NB4 (cell line): ENCODE measurements at regions not wholly inside any gene's neighbourhood (a gene's known extent, or its start where the extent isn't known, plus 50 kb on each side); places are given as distances from the start of the nearest gene placed in this dataset.

Source experiments
- DNase-seq: peaks from one replicate; pipeline ENCODE4 v3.0.0; 2010; ENCODE audit warnings: low read depth
- H3K4me3 ChIP-seq: one replicate; pipeline ENCODE4 v1.5.1; 2011; ENCODE audit warnings: mild to moderate bottlenecking, low read depth, low read length, moderate library complexity
- MYC ChIP-seq: IDR thresholded peaks from 2 replicates; pipeline ENCODE4 v1.6.1; 2011; ENCODE audit warnings: low read depth, low read length
- POLR2A ChIP-seq: IDR thresholded peaks from 2 replicates; pipeline ENCODE4 v1.6.1; 2011; ENCODE audit warnings: mild to moderate bottlenecking; ENCODE audit not compliant: insufficient read length; ENCODE audit errors: extremely low read depth
- TF ChIP-seq, protein P1 (sequence below): IDR thresholded peaks from 2 replicates; pipeline ENCODE4 v1.6.1; 2011; ENCODE audit warnings: low read depth, low read length
- TF ChIP-seq, protein P2 (sequence below): IDR thresholded peaks from one replicate; pipeline ENCODE4 v1.5.1; 2012; ENCODE audit warnings: low read depth, low read length

- no peak for DNase-seq
- H3K4me3 ChIP-seq = no peak overlapping the region
- TF ChIP-seq POLR2A = no peak
- TF ChIP-seq, protein P1, sequence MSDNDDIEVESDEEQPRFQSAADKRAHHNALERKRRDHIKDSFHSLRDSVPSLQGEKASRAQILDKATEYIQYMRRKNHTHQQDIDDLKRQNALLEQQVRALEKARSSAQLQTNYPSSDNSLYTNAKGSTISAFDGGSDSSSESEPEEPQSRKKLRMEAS = no peak
- TF ChIP-seq, protein P2, sequence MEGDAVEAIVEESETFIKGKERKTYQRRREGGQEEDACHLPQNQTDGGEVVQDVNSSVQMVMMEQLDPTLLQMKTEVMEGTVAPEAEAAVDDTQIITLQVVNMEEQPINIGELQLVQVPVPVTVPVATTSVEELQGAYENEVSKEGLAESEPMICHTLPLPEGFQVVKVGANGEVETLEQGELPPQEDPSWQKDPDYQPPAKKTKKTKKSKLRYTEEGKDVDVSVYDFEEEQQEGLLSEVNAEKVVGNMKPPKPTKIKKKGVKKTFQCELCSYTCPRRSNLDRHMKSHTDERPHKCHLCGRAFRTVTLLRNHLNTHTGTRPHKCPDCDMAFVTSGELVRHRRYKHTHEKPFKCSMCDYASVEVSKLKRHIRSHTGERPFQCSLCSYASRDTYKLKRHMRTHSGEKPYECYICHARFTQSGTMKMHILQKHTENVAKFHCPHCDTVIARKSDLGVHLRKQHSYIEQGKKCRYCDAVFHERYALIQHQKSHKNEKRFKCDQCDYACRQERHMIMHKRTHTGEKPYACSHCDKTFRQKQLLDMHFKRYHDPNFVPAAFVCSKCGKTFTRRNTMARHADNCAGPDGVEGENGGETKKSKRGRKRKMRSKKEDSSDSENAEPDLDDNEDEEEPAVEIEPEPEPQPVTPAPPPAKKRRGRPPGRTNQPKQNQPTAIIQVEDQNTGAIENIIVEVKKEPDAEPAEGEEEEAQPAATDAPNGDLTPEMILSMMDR = no peak
- no peak for TF ChIP-seq MYC
These were observed 279.2 kb upstream of the MKI67 start for GRCh38 chr10:128405450-128405849.

- no peak overlapping the region for H3K4me3 ChIP-seq
- DNase-seq = no peak
- TF ChIP-seq MYC = no peak
- TF ChIP-seq POLR2A = no peak
- TF ChIP-seq, protein P2 = no peak
- TF ChIP-seq, protein P1 = no peak
These were observed 285.4 kb upstream of the MKI67 start for GRCh38 chr10:128411643-128412042.

- no peak overlapping the region for H3K4me3 ChIP-seq
- DNase-seq = no peak
- TF ChIP-seq, protein P1 = no peak
- TF ChIP-seq MYC (no peak), POLR2A (no peak)
- TF ChIP-seq, protein P2 = no peak
These were observed 288.3 kb upstream of the MKI67 start for GRCh38 chr10:128414568-128414967.

- no peak for DNase-seq
- TF ChIP-seq POLR2A (no peak), MYC (no peak)
- TF ChIP-seq, protein P1 = no peak
- TF ChIP-seq, protein P2 = no peak
- no peak overlapping the region for H3K4me3 ChIP-seq
These were observed 290.0 kb upstream of the MKI67 start for GRCh38 chr10:128416231-128416630.

DNA sequence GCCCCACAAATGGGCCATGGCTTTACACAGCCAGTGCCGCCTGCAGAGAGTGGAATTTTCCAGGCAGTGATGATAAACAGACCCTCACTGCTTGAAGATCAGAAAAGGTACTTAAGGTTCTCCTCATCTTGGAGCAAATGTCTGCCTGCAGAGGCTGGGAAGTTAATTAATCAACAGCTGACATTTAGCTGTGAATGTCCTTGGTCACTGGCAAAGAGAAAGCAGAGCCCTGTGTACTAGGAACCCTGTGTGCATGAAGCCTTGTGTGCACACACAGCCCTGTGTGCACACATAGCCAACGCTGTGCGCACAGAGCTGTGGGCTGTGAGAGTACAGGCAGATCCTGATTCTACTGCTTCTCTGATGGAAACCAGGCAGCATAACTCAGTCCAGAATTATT lies 291.6 kb upstream of the MKI67 start:
- no peak for DNase-seq
- H3K4me3 ChIP-seq = no peak overlapping the region
- TF ChIP-seq MYC (no peak), POLR2A (no peak)
- TF ChIP-seq, protein P2 = no peak
- TF ChIP-seq, protein P1 = no peak

DNA sequence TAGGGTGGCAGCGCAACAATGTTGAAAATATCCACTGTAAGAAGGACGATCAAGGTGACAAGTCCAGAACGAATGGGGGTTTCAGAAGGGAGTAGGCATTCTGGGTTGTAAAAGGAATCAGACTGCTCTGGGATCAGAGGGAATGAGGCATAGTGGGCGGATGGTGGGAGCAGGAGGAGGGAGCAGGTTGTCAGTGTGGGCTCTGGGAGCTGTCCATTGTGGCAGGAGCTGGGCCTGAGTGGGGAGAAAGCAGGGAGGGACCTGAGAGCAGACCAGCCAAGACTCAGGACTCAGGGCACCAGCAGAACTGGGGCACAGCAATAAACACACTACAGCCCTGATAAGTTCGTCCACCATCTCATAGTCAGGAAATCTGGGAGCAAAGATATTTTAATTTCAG lies 292.6 kb upstream of the MKI67 start:
- no peak for TF ChIP-seq POLR2A
- TF ChIP-seq, protein P2 = no peak
- no peak for TF ChIP-seq MYC
- TF ChIP-seq, protein P1 = no peak

More for the DNA sequence above, 292.6 kb upstream of the MKI67 start:
- no peak for DNase-seq
- no peak overlapping the region for H3K4me3 ChIP-seq
